ENCODE measurements at regions not wholly inside any gene's neighbourhood (a gene's known extent, or its start where the extent isn't known, plus 50 kb on each side); places are given as distances from the start of the nearest gene placed in this dataset.

GRCh38 chr10:128473396-128473795 lies 347.2 kb upstream of the MKI67 start (continued):
- TF ChIP-seq ATF3 (IDR thresholded peaks at IDR 0.05) (no peak), ATF3 (CRISPR knock-in tag; conservative IDR thresholded peaks at IDR 0.05) (no peak), ZNF764 (CRISPR knock-in tag; IDR thresholded peaks at IDR 0.05; ENCODE audit: low read depth) (no peak), ZNF696 (CRISPR knock-in tag; conservative IDR thresholded peaks at IDR 0.05) (no peak), PURB (CRISPR knock-in tag; IDR thresholded peaks at IDR 0.05; ENCODE audit: low read depth) (no peak)

- CTCF ChIA-PET (ENCODE audit: low intra/inter-chr PET ratio), result no interaction called here
Measured at GRCh38 chr10:128473911-128474310, 347.7 kb upstream of the MKI67 start.

More at GRCh38 chr10:128473911-128474310, 347.7 kb upstream of the MKI67 start:
- H3K79me2 ChIP-seq (ENCODE audit: control insufficient read depth, insufficient read depth, low read length), result no peaks in the 10 kb centered on the region
- peaks cover 2 to 57% of the 10 kb centered on the region in 2 experiments; a peak in 4 of 5 replicates for H3K27me3 ChIP-seq (ENCODE audit: control insufficient read depth in 2 of 2, insufficient read depth in 2 of 2, low read length in 2 of 2)
- H3K4me1 ChIP-seq (replicated peaks in 1 of 2; ENCODE audit: control insufficient read depth in 2 of 2, insufficient read depth in 2 of 2, low read length in 2 of 2), result peaks cover 0 to 8% of the 10 kb centered on the region in 2 experiments; a peak in 2 of 5 replicates
- no peaks in the 10 kb centered on the region for H3K36me3 ChIP-seq (ENCODE audit: control insufficient read depth, insufficient read depth, low read length)
- H3K4me3 ChIP-seq, result no peak overlapping the region
- peaks cover 4% of the 10 kb centered on the region for H3K9me1 ChIP-seq (ENCODE audit: control insufficient read depth, insufficient read depth, low read length)
- FAIRE-seq (no peak), ATAC-seq (no peak), DNase-seq (ENCODE audit: extremely low read depth in 1 of 4, low spot score in 3 of 4) (no peak)
- TF ChIP-seq HNRNPK (IDR thresholded peaks at IDR 0.05; ENCODE audit: low read depth, low read length, poor library complexity, severe bottlenecking) (no peak), ZNF785 (CRISPR knock-in tag; IDR thresholded peaks at IDR 0.05) (no peak), HDAC8 (tag; IDR thresholded peaks at IDR 0.05) (no peak), ELF2 (CRISPR knock-in tag; IDR thresholded peaks at IDR 0.05) (no peak), POLR2A (conservative IDR thresholded peaks at IDR 0.05) (no peak), ZNF143 (CRISPR knock-in tag; IDR thresholded peaks at IDR 0.05) (no peak), XRCC5 (IDR thresholded peaks at IDR 0.05; ENCODE audit: low read depth, low read length) (no peak), TCFL5 (CRISPR knock-in tag; conservative IDR thresholded peaks at IDR 0.05) (no peak), RBFOX2 (IDR thresholded peaks at IDR 0.05; ENCODE audit: low read depth, low read length) (no peak), NBN (IDR thresholded peaks at IDR 0.05; ENCODE audit: low read depth) (no peak)
- H3K9ac ChIP-seq (ENCODE audit: insufficient read depth in 1 of 2, low read depth in 2 of 2, low read length in 2 of 2), result no peak overlapping the region
- H3K9me3 ChIP-seq (replicated peaks; ENCODE audit: control insufficient read depth, insufficient read depth, low read depth, low read length), result no peaks in the 10 kb centered on the region
- in situ Hi-C loops (cut with MboI), result no loop called here
- intact Hi-C loops (cut with micrococcal nuclease), result no loop called here
- WGBS (ENCODE audit: insufficient coverage, low coverage, missing lambda C conversion rate), result 8% methylated on average over 8 of the region's 8 CpGs
- no TSS peak for BruUV-seq (replicated peaks)
- no peaks in the 10 kb centered on the region for H4K20me1 ChIP-seq (replicated peaks; ENCODE audit: control insufficient read depth, insufficient read depth, low read length)
- no peak overlapping the region for H2AFZ ChIP-seq (ENCODE audit: low read depth, low read length)
- POLR2A ChIA-PET, result no interaction called here
- no peak overlapping the region for H3K4me2 ChIP-seq (ENCODE audit: insufficient read depth, low read length)
- no peak overlapping the region for H3K27ac ChIP-seq (ENCODE audit: extremely low read depth, low read depth, low read length)

Measured in K562 (cell line).